Endodermal cell (in vitro differentiated cells): ENCODE measurements at regions not wholly inside any gene's neighbourhood (a gene's known extent, or its start where the extent isn't known, plus 50 kb on each side); places are given as distances from the start of the nearest gene placed in this dataset.

Experiments
- DNase-seq: peaks from one replicate; pipeline ENCODE4 v3.0.0-alpha.2; 2017
- H3K27ac ChIP-seq: 2 replicates; pipeline ENCODE4 v1.5.1; 2013; ENCODE audit warnings: mild to moderate bottlenecking, low read depth, low read length, moderate library complexity
- H3K27me3 ChIP-seq: 2 replicates; pipeline ENCODE4 v1.6.1; 2013; ENCODE audit warnings: mild to moderate bottlenecking, low read length, moderate library complexity; ENCODE audit not compliant: insufficient read depth, control insufficient read depth, poor library complexity, severe bottlenecking
- H3K36me3 ChIP-seq: 2 replicates; pipeline ENCODE4 v1.7.0; 2013; ENCODE audit warnings: mild to moderate bottlenecking, low read length, moderate library complexity; ENCODE audit not compliant: control insufficient read depth, insufficient read depth
- H3K4me1 ChIP-seq: one replicate; pipeline ENCODE4 v1.7.0; 2013; ENCODE audit warnings: low read length; ENCODE audit not compliant: control insufficient read depth, insufficient read depth
- H3K4me3 ChIP-seq: 2 replicates; pipeline ENCODE4 v1.5.1; 2013; ENCODE audit warnings: mild to moderate bottlenecking, low read length, moderate library complexity
- H3K9ac ChIP-seq: 2 replicates; pipeline ENCODE4 v1.6.1; 2013; ENCODE audit warnings: mild to moderate bottlenecking, low read length, moderate library complexity; ENCODE audit not compliant: poor library complexity, severe bottlenecking; ENCODE audit errors: extremely low read depth
- H3K9me3 ChIP-seq: 2 replicates; pipeline ENCODE4 v1.6.1; 2013; ENCODE audit warnings: mild to moderate bottlenecking, low read length, moderate library complexity; ENCODE audit not compliant: control insufficient read depth
- H3K27ac Mint-ChIP-seq: 2 replicates; pipeline ENCODE4 v1.8.0; 2020; ENCODE audit warnings: mixed read lengths
- H3K27me3 Mint-ChIP-seq: 2 replicates; pipeline ENCODE4 v1.8.0; 2021; ENCODE audit warnings: mild to moderate bottlenecking, mixed read lengths; ENCODE audit not compliant: insufficient read depth
- H3K36me3 Mint-ChIP-seq: 2 replicates; pipeline ENCODE4 v1.8.0; 2020; ENCODE audit warnings: low read depth, mixed read lengths
- H3K4me1 Mint-ChIP-seq: 2 replicates; pipeline ENCODE4 v1.8.0; 2020; ENCODE audit warnings: mixed read lengths
- H3K4me3 Mint-ChIP-seq: 2 replicates; pipeline ENCODE4 v1.8.0; 2020; ENCODE audit warnings: mild to moderate bottlenecking, moderate library complexity, mixed read lengths
- H3K9me3 Mint-ChIP-seq: 2 replicates; pipeline ENCODE4 v1.8.0; 2020; ENCODE audit warnings: mild to moderate bottlenecking, mixed read lengths
- WGBS, 2 experiments: methylation state at CpG; one replicate each; pipeline versions ENCODE4 v1.1.5 to v1.1.7; 2013; ENCODE audit warnings: missing lambda C conversion rate in 2 of 2, mixed read lengths in 1 of 2; ENCODE audit not compliant: insufficient coverage in 1 of 2, insufficient read length in 1 of 2; 5-methylcytosine and 5-hydroxymethylcytosine counted together
- TF ChIP-seq, protein P1 (sequence below): fragments of 200-600 bp; sonication (generic); conservative IDR thresholded peaks from 2 replicates; pipeline ENCODE4 v1.5.0; 2021; ENCODE audit warnings: antibody characterized with exemption, mild to moderate bottlenecking

DNA sequence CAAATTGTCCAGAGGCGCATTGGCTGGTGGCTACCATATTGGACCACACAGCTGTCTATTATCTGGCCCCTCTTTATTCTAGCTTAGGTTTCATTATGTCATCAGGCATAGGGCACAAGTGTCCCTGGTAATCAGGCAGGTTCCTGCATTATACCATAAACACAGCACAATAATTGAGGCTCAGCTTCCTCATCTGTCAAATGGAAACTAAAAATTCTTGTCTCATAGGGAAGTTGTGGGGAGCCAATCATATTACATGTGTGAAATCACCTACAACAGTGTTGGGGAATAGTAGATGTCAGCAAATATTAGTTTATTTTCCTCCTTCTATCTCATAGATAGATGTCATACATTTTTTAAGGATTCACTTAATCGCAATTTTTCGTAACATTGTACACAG is 231.0 kb upstream of the SORL1-AS1 start:
- DNase-seq = no peak
- WGBS, 2 experiments = 85 to 100% methylated on average over 1 to 3 of the region's 3 CpGs
- H3K36me3 Mint-ChIP-seq = no peaks in the 10 kb centered on the region
- no peaks in the 10 kb centered on the region for H3K9me3 ChIP-seq
- no peak overlapping the region for H3K27ac ChIP-seq
- H3K27ac Mint-ChIP-seq = no peak overlapping the region
- no peaks in the 10 kb centered on the region for H3K27me3 Mint-ChIP-seq
- H3K4me3 ChIP-seq = no peak overlapping the region
- no peaks in the 10 kb centered on the region for H3K27me3 ChIP-seq
- no peaks in the 10 kb centered on the region for H3K9me3 Mint-ChIP-seq
- TF ChIP-seq, protein P1, sequence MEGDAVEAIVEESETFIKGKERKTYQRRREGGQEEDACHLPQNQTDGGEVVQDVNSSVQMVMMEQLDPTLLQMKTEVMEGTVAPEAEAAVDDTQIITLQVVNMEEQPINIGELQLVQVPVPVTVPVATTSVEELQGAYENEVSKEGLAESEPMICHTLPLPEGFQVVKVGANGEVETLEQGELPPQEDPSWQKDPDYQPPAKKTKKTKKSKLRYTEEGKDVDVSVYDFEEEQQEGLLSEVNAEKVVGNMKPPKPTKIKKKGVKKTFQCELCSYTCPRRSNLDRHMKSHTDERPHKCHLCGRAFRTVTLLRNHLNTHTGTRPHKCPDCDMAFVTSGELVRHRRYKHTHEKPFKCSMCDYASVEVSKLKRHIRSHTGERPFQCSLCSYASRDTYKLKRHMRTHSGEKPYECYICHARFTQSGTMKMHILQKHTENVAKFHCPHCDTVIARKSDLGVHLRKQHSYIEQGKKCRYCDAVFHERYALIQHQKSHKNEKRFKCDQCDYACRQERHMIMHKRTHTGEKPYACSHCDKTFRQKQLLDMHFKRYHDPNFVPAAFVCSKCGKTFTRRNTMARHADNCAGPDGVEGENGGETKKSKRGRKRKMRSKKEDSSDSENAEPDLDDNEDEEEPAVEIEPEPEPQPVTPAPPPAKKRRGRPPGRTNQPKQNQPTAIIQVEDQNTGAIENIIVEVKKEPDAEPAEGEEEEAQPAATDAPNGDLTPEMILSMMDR = no peak
- H3K9ac ChIP-seq = no peak overlapping the region
- no peaks in the 10 kb centered on the region for H3K36me3 ChIP-seq
- peaks cover 10% of the 10 kb centered on the region for H3K4me1 Mint-ChIP-seq
- peaks cover 3% of the 10 kb centered on the region for H3K4me1 ChIP-seq
- H3K4me3 Mint-ChIP-seq = no peak overlapping the region
